HK-2 (cell line): ENCODE measurements at regions not wholly inside any gene's neighbourhood (a gene's known extent, or its start where the extent isn't known, plus 50 kb on each side); places are given as distances from the start of the nearest gene placed in this dataset.

Experiments
- DNase-seq: peaks from one replicate; pipeline ENCODE4 v3.0.0-alpha.2; 2018; ENCODE audit not compliant: unreplicated experiment

DNA sequence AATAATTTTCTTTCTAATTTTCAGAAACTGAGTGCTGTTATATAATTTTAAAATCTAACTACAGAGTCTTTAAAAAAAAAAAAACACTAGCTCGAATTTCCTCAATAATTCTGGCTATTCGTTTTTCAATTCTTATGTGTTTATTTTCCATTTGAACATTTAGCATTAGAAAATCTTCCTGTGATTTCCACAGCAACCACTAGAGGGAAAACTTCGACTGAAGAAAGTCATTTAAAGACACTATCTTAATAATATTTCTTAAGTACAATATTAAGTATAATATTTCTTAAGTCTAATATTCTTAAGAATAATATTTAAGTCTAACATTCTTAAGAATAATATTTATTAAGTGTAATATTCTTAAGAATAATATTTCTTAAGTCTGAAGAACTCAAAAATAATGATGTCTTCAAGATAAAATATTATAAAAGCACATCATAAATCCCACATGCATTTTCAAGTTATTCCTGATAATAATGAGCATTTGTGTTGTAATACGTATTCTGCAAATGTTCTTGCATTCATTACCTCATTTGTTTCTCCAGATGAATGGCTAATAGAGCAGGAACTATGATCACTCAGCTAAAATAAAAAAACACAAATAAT, 118.4 kb upstream of the WDR17 start:
- no peak for DNase-seq

GRCh38 chr4:175951794-175952193, 113.8 kb upstream of the WDR17 start:
- DNase-seq = no peak

DNA sequence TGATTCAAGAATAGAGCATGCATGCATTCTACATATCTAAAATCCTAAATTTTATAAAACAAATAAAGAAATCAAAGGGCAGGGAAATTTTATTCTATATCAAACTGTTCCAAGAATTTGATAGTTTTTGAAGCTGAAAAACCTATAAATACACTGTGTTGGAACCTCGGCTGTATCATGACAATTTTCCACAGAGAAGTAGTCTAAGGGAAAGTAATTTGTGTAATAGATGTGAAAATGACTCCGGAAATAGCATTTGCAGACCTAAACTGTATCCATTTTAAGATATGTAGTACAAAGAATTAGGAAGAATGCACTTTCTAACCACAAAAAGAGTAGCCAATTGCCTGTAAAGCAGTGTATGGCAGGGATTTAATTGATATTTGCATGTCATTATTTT, 112.5 kb upstream of the WDR17 start:
- no peak for DNase-seq

- no peak for DNase-seq
These were observed 111.6 kb upstream of the WDR17 start for GRCh38 chr4:175953960-175954521.

- DNase-seq = no peak
These were observed 111.0 kb upstream of the WDR17 start for GRCh38 chr4:175954685-175955084.

GRCh38 chr4:175961604-175962003, 104.0 kb upstream of the WDR17 start:
- no peak for DNase-seq

DNA sequence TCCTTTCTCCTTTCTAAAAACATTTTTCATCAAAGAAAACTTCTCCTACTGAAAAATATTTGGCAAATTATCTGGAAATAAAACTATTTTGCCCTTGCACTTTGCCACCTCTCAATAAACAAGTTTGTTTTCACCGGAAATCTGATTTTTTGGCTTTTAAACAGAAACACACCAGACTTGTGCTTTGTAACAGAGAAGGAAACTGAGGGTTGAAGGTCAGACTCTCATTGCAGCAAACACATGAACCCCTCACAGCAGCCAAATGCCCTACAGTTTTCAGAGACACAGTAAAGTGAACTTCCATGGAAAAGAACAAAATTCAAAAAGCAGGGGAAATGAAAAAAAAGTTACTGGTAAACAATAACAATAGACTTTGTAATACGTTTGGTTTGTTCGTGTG, 95.6 kb upstream of the WDR17 start:
- no peak for DNase-seq

DNA sequence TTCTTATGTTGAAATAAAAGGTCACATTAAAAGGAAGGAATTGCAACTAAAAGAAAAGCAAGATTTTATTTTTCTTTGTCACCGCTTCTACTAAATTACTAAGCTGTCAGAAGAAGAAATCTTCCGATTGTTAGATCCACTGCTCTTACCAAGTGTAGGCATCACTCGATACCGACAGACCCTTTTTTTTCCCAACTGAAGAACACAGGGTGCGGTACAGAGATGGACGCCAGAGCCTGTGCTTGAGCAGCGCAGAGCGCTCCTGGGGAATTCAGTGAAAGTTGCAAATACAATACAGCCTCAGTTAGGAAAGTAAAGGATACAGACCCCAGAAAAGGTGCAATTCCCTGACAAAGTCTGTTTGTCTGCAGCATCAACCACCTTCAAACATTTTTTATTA, 94.9 kb upstream of the WDR17 start:
- DNase-seq = no peak

DNA sequence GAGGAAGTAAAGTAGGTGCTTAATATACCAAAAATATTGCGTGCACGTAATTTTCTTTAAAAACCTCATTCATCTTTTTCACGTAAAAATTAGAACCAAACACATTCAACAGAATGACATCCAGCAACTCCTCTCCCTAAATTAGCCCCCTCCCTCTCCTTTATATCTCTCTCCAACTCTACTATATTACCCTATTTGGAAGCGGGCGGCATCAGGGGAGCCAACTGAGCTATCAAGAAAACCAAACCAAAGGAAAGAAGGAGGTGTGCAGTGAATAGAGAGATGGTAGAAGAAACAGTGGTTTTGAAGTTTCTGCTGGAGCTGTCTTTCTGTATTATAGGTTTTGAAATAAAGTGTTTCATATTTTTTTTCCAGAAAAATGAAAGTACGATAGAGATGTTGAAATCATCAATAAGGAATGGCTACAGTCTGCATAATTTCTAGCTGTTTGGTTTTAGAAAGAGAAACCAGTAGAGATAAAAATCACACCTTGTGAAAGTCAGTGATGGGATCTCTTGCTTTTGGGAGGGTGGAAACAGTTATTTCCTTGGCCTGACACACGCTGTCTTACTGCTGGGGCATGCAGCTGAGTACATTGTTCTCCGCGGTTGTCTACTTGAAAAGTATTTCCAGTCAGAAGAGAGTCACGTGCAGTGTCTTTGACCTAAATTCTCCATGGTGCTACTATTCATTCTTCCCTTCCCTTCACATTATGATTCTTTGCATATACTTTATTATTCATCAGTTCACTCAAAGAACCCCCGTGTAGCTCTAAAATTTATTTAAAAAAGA, 94.1 kb upstream of the WDR17 start:
- no peak for DNase-seq

DNA sequence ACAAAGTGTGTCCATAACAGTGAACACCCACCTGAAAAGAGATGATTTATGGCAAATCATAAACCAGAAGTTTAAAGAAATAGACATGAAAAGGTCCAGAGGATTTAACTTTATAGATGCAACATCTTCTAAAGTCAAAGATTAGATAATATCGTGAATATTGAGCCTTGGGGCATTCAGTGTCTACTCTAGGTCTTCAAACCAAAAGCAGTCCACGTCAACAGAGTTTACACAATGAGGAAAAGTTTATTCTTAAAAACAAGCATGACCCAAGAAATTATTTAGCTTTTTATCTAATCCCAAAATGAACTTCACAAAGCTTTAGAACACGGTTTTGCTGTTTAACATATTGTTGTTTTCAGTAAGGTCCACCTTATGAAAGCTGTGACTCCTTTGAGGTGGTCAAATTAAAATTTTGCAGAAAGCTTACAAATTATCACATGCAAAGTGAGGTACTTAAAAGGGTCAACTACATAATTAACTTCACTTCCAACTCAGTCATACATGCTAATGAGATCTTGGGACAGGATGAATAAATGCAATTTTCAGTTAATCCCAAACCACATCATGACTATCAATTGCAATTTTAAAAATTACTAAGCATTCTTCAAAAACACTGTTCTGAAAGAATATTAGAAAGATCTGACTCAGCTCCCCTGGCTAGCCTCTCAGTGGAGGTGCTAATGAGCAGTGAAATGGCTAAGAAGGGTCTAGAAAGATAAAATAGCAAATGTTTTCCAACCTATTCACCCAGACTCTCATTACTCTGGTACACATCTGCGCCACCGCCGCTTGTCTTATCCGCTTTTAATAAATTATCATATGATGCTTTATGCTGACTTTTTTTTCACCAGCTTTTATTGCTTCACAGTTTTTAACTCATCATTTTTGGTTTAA, 92.4 kb upstream of the WDR17 start:
- DNase-seq = no peak

GRCh38 chr4:175983636-175984035, 82.0 kb upstream of the WDR17 start:
- no peak for DNase-seq

GRCh38 chr4:175986668-175987067, 79.0 kb upstream of the WDR17 start:
- no peak for DNase-seq

DNA sequence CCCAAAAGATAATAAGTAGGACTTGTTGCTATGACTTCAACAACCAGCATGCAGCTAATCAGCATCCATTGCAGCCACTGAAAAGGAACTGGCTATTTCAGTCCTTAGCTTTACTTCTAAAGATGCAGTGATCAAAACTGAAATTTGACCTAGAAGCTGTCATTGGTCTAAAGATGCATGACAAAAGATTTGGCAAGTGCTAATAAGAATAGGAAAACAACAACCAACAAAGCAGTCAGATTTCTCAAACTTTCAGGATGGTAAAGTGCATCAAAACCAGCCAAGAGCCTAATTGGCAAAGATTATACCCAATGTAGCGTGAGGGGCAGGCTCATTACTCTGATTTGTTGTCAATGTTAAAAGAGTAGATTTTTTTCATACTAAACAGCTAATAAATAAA, 77.1 kb upstream of the WDR17 start:
- DNase-seq = no peak

- DNase-seq = no peak
These were observed 69.4 kb upstream of the WDR17 start for GRCh38 chr4:175996206-175996605.

GRCh38 chr4:175997291-175997690, 68.3 kb upstream of the WDR17 start:
- DNase-seq = no peak

DNA sequence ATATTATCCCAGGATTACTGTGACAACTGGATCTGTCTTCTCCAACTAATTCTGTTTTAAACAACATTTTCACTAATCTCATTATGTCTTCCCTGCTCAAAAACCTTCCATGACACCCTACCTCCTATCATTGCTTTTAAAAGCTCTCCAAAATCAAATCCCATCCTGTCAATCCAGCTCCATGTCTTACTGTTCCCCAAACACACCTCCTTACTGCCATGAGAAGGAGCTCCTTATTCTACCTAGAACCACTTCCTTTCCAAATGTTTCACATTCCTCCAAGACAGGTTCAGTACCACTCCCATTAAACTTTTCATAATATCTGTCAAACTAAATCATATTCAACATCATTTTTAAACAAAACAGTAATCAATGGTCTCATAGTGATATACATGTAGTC, 66.9 kb upstream of the WDR17 start:
- no peak for DNase-seq

DNA sequence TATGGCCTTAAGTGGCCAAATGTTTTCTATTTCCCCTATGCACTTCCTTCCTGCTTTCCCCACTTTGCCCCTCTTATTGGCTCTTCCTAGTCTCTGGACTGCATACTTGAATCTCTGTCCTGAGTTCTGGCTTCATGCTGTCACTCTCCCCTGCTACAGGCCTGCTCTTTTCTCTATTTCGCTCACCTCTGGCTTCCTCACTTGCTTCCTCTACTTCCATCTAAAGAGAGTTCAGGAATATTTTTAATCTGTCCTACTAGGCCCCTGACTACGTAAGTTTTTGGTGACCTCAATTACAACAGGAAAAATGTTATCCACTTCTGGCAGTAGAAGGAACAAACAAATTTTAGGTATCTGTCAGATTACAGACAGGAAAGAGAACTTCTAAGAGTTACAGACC, 65.7 kb upstream of the WDR17 start:
- DNase-seq = no peak

DNA sequence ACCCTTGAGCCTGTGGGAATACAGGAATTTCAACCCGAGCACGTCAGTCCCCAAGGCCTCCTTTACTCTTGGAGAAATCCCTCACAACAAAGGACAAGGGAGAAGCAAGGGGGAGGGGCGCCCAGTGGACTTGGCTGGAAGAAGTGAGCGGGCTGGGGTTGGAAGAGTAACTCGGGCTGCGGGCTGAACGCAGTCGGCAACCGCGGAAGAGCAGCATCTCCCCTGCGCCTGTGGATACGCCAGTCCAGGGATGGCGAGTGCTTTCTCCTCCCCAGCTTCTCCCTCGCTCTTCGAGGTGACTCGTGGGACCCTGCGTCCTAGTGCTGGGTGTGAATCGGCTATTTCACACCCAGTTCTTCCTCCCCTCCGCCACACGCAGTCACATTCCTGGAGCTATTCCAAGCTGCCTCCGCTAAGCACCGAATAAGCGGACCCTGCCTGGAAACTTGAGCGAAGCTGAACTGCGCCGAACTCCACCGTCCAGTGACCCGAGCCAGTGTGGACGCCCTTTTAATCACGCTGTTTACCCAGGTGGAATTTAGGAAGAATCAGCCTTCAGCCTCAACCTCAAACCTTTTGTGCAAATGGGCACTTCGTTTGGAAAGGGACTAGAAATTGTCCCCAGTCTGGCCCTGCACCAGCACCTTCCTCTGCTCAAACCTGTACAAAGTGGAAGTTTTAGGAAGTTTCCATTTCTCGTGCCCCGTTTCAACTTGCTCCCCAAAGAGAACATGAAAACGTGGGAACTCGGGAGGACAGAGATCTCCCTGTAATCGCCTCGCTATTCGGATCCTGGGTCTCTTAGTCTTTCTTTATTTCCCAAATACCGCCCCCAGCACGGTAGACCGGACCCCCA, 64.3 kb upstream of the WDR17 start:
- peak; percentile 42 for DNase-seq

GRCh38 chr4:176002007-176002613, 63.5 kb upstream of the WDR17 start:
- peak; percentile 24 for DNase-seq

GRCh38 chr4:176005766-176006165, 59.9 kb upstream of the WDR17 start:
- DNase-seq = no peak

DNA sequence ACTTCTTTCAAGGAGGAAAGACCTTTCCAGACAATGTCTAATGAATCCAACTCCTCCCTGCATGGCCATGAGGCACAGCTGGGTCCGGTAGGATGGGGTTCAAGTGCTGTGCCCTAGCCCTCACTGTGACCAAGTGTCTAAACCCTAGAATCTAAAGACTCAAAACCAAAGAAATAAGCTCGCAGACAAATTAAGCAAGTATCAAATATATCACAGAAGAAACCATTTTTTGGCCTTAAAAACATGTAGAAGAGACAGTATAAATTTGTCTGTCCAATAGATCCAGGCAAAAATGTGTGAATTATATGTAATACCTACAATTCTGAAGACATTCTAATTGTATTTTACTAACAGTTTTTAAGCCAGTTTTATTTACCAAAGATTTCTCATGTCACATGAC, 56.4 kb upstream of the WDR17 start:
- no peak for DNase-seq
